ENCODE measurements at regions not wholly inside any gene's neighbourhood (a gene's known extent, or its start where the extent isn't known, plus 50 kb on each side); places are given as distances from the start of the nearest gene placed in this dataset.

DNA sequence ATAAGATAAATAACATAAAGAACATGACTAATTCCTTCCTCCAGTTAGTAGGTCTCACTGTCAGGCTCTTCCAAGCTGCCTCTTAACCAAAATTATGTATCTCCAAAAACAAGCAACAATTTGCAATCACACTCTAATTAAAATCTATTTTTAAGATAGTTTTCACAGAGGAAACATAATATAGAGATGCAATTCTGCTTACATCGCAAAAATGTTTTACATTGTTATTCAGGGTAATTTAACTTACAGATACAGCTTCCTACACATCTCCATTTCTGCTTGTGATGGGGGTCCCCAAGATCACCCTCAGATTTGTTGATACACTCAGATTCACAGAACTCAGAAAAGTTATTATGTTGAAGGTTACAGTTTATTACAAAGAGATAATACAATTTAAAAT is 115.5 kb downstream of the DSC3 start (continued):
- no peak for TF ChIP-seq ZNF529 (tag by site-specific recombination; IDR thresholded peaks at IDR 0.05; ENCODE audit: insufficient replicate concordance)
- no peak for TF ChIP-seq PRDM6 (tag by site-specific recombination; IDR thresholded peaks at IDR 0.05)
- TF ChIP-seq ZNF140 (tag by site-specific recombination; IDR thresholded peaks at IDR 0.05): no peak
- no peak for TF ChIP-seq ZNF518A (tag by site-specific recombination; conservative IDR thresholded peaks at IDR 0.05; ENCODE audit: low read depth)
- no peak for TF ChIP-seq ZNF791 (tag by site-specific recombination; IDR thresholded peaks at IDR 0.05)
- no peak for TF ChIP-seq ZBTB21 (tag by site-specific recombination; IDR thresholded peaks at IDR 0.05)
- no peak for TF ChIP-seq ZNF837 (tag by site-specific recombination; IDR thresholded peaks at IDR 0.05)
- TF ChIP-seq ZNF473 (tag by site-specific recombination; IDR thresholded peaks at IDR 0.05): no peak
- TF ChIP-seq ZNF624 (tag by site-specific recombination; IDR thresholded peaks at IDR 0.05): no peak

- ChIA-PET CTCF (no interaction called here), POLR2A (no interaction called here)
- H3K4me3 ChIP-seq (ENCODE audit: low read depth, low read length): no peak overlapping the region
- no peak overlapping the region for H3K27ac ChIP-seq (ENCODE audit: extremely low read depth, low read depth, low read length)
- H3K36me3 ChIP-seq (ENCODE audit: control insufficient read depth in 2 of 2, insufficient read depth in 1 of 2, low read length in 2 of 2): no peaks in the 10 kb centered on the region
- no peak for TF ChIP-seq ZXDB (tag by site-specific recombination; IDR thresholded peaks at IDR 0.05)
- TF ChIP-seq, protein P1, sequence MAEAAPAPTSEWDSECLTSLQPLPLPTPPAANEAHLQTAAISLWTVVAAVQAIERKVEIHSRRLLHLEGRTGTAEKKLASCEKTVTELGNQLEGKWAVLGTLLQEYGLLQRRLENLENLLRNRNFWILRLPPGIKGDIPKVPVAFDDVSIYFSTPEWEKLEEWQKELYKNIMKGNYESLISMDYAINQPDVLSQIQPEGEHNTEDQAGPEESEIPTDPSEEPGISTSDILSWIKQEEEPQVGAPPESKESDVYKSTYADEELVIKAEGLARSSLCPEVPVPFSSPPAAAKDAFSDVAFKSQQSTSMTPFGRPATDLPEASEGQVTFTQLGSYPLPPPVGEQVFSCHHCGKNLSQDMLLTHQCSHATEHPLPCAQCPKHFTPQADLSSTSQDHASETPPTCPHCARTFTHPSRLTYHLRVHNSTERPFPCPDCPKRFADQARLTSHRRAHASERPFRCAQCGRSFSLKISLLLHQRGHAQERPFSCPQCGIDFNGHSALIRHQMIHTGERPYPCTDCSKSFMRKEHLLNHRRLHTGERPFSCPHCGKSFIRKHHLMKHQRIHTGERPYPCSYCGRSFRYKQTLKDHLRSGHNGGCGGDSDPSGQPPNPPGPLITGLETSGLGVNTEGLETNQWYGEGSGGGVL (tag by site-specific recombination; IDR thresholded peaks at IDR 0.05): no peak
- no peak for TF ChIP-seq ZNF560 (tag by site-specific recombination; IDR thresholded peaks at IDR 0.05; ENCODE audit: borderline replicate concordance)
- TF ChIP-seq ZNF394 (tag by site-specific recombination; IDR thresholded peaks at IDR 0.05; ENCODE audit: borderline replicate concordance): no peak
- TF ChIP-seq, protein P2, sequence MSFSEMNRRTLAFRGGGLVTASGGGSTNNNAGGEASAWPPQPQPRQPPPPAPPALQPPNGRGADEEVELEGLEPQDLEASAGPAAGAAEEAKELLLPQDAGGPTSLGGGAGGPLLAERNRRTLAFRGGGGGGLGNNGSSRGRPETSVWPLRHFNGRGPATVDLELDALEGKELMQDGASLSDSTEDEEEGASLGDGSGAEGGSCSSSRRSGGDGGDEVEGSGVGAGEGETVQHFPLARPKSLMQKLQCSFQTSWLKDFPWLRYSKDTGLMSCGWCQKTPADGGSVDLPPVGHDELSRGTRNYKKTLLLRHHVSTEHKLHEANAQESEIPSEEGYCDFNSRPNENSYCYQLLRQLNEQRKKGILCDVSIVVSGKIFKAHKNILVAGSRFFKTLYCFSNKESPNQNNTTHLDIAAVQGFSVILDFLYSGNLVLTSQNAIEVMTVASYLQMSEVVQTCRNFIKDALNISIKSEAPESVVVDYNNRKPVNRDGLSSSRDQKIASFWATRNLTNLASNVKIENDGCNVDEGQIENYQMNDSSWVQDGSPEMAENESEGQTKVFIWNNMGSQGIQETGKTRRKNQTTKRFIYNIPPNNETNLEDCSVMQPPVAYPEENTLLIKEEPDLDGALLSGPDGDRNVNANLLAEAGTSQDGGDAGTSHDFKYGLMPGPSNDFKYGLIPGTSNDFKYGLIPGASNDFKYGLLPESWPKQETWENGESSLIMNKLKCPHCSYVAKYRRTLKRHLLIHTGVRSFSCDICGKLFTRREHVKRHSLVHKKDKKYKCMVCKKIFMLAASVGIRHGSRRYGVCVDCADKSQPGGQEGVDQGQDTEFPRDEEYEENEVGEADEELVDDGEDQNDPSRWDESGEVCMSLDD (tag by site-specific recombination; IDR thresholded peaks at IDR 0.05): no peak
- no peak for TF ChIP-seq CTCF (tag by site-specific recombination; IDR thresholded peaks at IDR 0.05)
- TF ChIP-seq ZNF433 (tag by site-specific recombination; IDR thresholded peaks at IDR 0.05; ENCODE audit: low read depth): no peak
- no peak for TF ChIP-seq EGR2 (tag by site-specific recombination; IDR thresholded peaks at IDR 0.05; ENCODE audit: low read depth)
- no peak for TF ChIP-seq SP3 (tag by site-specific recombination; IDR thresholded peaks at IDR 0.05)
- no peak for TF ChIP-seq ZFP41 (tag by site-specific recombination; IDR thresholded peaks at IDR 0.05; ENCODE audit: borderline replicate concordance)
- TF ChIP-seq MYNN (tag by site-specific recombination; IDR thresholded peaks at IDR 0.05; ENCODE audit: borderline replicate concordance): no peak
- TF ChIP-seq SCRT1 (tag by site-specific recombination; IDR thresholded peaks at IDR 0.05; ENCODE audit: borderline replicate concordance): no peak
- TF ChIP-seq, protein P3, sequence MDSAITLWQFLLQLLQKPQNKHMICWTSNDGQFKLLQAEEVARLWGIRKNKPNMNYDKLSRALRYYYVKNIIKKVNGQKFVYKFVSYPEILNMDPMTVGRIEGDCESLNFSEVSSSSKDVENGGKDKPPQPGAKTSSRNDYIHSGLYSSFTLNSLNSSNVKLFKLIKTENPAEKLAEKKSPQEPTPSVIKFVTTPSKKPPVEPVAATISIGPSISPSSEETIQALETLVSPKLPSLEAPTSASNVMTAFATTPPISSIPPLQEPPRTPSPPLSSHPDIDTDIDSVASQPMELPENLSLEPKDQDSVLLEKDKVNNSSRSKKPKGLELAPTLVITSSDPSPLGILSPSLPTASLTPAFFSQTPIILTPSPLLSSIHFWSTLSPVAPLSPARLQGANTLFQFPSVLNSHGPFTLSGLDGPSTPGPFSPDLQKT (IDR thresholded peaks at IDR 0.05; ENCODE audit: borderline replicate concordance, low read depth, low read length): no peak
- TF ChIP-seq FEZF1 (tag by site-specific recombination; IDR thresholded peaks at IDR 0.05): no peak
- no peak for TF ChIP-seq ZNF24 (tag by site-specific recombination; IDR thresholded peaks at IDR 0.05)
- no peaks in the 10 kb centered on the region for H3K9me3 ChIP-seq (ENCODE audit: control insufficient read depth, insufficient read depth, low read depth, low read length)
- no peaks in the 10 kb centered on the region for H3K4me1 ChIP-seq (ENCODE audit: control insufficient read depth, insufficient read depth, low read length)
Measured at GRCh38 chr18:30925795-30926194, 116.7 kb downstream of the DSC3 start.
